Upper lobe of left lung (tissue), 6 donors: ENCODE measurements at regions not wholly inside any gene's neighbourhood (a gene's known extent, or its start where the extent isn't known, plus 50 kb on each side); places are given as distances from the start of the nearest gene placed in this dataset.

Source experiments
- ATAC-seq, 2 donors: fragments of 200-7000 bp; cut with Tn5 transposase; one replicate each; pipeline ENCODE4 v1.9.1; 2022; ENCODE audit warnings: mild to moderate bottlenecking in 2 of 2, moderate library complexity in 2 of 2; ENCODE audit not compliant: low FRiP score in 2 of 2
- DNase-seq, 2 donors: peaks; one replicate each; pipeline ENCODE4 v3.0.0-alpha.2; 2019 to 2020
- H3K27ac ChIP-seq, 4 donors: fragments of 200-600 bp; sonication (generic); one replicate each; pipeline ENCODE4 v1.5.1; 2016 to 2019
- H3K27me3 ChIP-seq, 4 donors: fragments of 200-600 bp; sonication (generic); one replicate each; pipeline ENCODE4 v1.5.1; 2017 to 2019
- H3K36me3 ChIP-seq, 4 donors: fragments of 200-600 bp; sonication (generic); one replicate each; pipeline ENCODE4 v1.5.1; 2016 to 2019
- H3K4me1 ChIP-seq, 4 donors: fragments of 200-600 bp; sonication (generic); one replicate each; pipeline ENCODE4 v1.5.1; 2018 to 2019
- H3K4me3 ChIP-seq, 4 donors: fragments of 200-600 bp; sonication (generic); one replicate each; pipeline ENCODE4 v1.5.1; 2017 to 2019; ENCODE audit warnings: mild to moderate bottlenecking in 2 of 4, moderate library complexity in 1 of 4
- H3K9me3 ChIP-seq, 4 donors: fragments of 200-600 bp; sonication (generic); one replicate each; pipeline ENCODE4 v1.5.1; 2018 to 2019
- CTCF ChIP-seq, 6 experiments: fragments of 450-650 bp in 4 of 6; fragments of 200-600 bp in 2 of 6; sonication (generic) in 2 of 6; IDR thresholded peaks; one replicate each; pipeline ENCODE4 v1.5.1; 2016 to 2019; ENCODE audit warnings: antibody characterized with exemption in 6 of 6
- EP300 ChIP-seq, 4 donors: sonication (generic); formaldehyde crosslinking; IDR thresholded peaks; one replicate each; pipeline ENCODE4 v1.5.1; 2017; ENCODE audit warnings: antibody characterized with exemption in 4 of 4, control low read depth in 2 of 4
- POLR2A ChIP-seq, 4 donors: fragments of 450-650 bp; IDR thresholded peaks; one replicate each; pipeline ENCODE4 v1.5.1; 2016 to 2017; ENCODE audit warnings: antibody characterized with exemption in 4 of 4, mild to moderate bottlenecking in 2 of 4
- POLR2AphosphoS5 ChIP-seq, 2 donors: sonication (generic); formaldehyde crosslinking; IDR thresholded peaks; one replicate each; pipeline ENCODE4 v1.5.1; 2017; ENCODE audit warnings: antibody characterized with exemption in 2 of 2
- WGBS, 2 donors: methylation state at CpG; one replicate each; pipeline ENCODE4 v1.1.5; 2017 to 2018; 5-methylcytosine and 5-hydroxymethylcytosine counted together
- donor health status: DM: no; HTN: no; CAD: no; lungs with moderate emphysema.
- donor health status: DM: no; HTN: yes; CAD: no; lungs with severe emphysema.

- no peak overlapping the region for H3K27ac ChIP-seq
- H3K9me3 ChIP-seq, result no peaks in the 10 kb centered on the region
- no peak for DNase-seq
- 67 to 71% methylated on average over 7 of the region's 7 CpGs for WGBS, 2 donors
- H3K4me3 ChIP-seq, result no peak overlapping the region
- H3K27me3 ChIP-seq, result no peaks in the 10 kb centered on the region
- H3K36me3 ChIP-seq, result no peaks in the 10 kb centered on the region
- no peak for ATAC-seq
- TF ChIP-seq EP300 (IDR thresholded peaks at IDR 0.05) (no peak), POLR2A (IDR thresholded peaks at IDR 0.05) (no peak)
- H3K4me1 ChIP-seq, result no peaks in the 10 kb centered on the region
Measured at GRCh38 chr13:79034341-79034740, 371.7 kb downstream of the RBM26 start.

- WGBS, 2 donors, result 43 to 60% methylated on average over 2 of the region's 2 CpGs
- TF ChIP-seq CTCF (IDR thresholded peaks at IDR 0.05) (no peak), POLR2AphosphoS5 (IDR thresholded peaks at IDR 0.05) (no peak), POLR2A (IDR thresholded peaks at IDR 0.05) (no peak), EP300 (IDR thresholded peaks at IDR 0.05) (no peak)
- Histone ChIP-seq H3K4me3 (no peak overlapping the region), H3K9me3 (no peaks in the 10 kb centered on the region), H3K27ac (no peak overlapping the region), H3K36me3 (no peaks in the 10 kb centered on the region), H3K27me3 (no peaks in the 10 kb centered on the region), H3K4me1 (no peaks in the 10 kb centered on the region)
- ATAC-seq, result no peak
- DNase-seq, result no peak
Measured at GRCh38 chr13:79030513-79030912, 371.6 kb upstream of the OBI1 start.

GRCh38 chr13:79018166-79018565, 359.2 kb upstream of the OBI1 start:
- TF ChIP-seq CTCF (IDR thresholded peaks at IDR 0.05) (no peak), POLR2AphosphoS5 (IDR thresholded peaks at IDR 0.05) (no peak), EP300 (IDR thresholded peaks at IDR 0.05) (no peak), POLR2A (IDR thresholded peaks at IDR 0.05) (no peak)
- Histone ChIP-seq H3K4me1 (no peaks in the 10 kb centered on the region), H3K27me3 (no peaks in the 10 kb centered on the region), H3K36me3 (no peaks in the 10 kb centered on the region), H3K4me3 (no peak overlapping the region), H3K27ac (no peak overlapping the region), H3K9me3 (peaks cover 0 to 19% (median 12%) of the 10 kb centered on the region in 4 donors)
- DNase-seq (no peak), ATAC-seq (no peak)
- 51% methylated on average over 2 of the region's 2 CpGs for WGBS, 2 donors

- Histone ChIP-seq H3K4me1 (no peaks in the 10 kb centered on the region), H3K27ac (no peak overlapping the region), H3K27me3 (no peaks in the 10 kb centered on the region), H3K4me3 (no peak overlapping the region), H3K36me3 (no peaks in the 10 kb centered on the region), H3K9me3 (no peaks in the 10 kb centered on the region)
- no peak for ATAC-seq
- WGBS, 2 donors, result 66 to 84% methylated on average over 2 of the region's 2 CpGs
- no peak for DNase-seq
- TF ChIP-seq EP300 (IDR thresholded peaks at IDR 0.05), result no peak
Measured at GRCh38 chr13:79011179-79011578, 352.2 kb upstream of the OBI1 start.

GRCh38 chr13:79003989-79004898, 345.3 kb upstream of the OBI1 start:
- no peak for TF ChIP-seq EP300 (IDR thresholded peaks at IDR 0.05)
- TF ChIP-seq CTCF (IDR thresholded peaks at IDR 0.05), result no peak
- TF ChIP-seq POLR2AphosphoS5 (IDR thresholded peaks at IDR 0.05), result no peak
- no peak for TF ChIP-seq POLR2A (IDR thresholded peaks at IDR 0.05)

GRCh38 chr13:78999494-78999893, 340.5 kb upstream of the OBI1 start:
- Histone ChIP-seq H3K27me3 (no peaks in the 10 kb centered on the region), H3K4me3 (no peak overlapping the region), H3K9me3 (no peaks in the 10 kb centered on the region), H3K4me1 (no peaks in the 10 kb centered on the region), H3K27ac (no peak overlapping the region), H3K36me3 (no peaks in the 10 kb centered on the region)
- TF ChIP-seq EP300 (IDR thresholded peaks at IDR 0.05), result no peak
- no peak for TF ChIP-seq POLR2AphosphoS5 (IDR thresholded peaks at IDR 0.05)
- WGBS, 2 donors, result 78 to 80% methylated on average over 4 of the region's 4 CpGs
- ATAC-seq, result no peak
- DNase-seq, result no peak

More at GRCh38 chr13:79003989-79004898, 345.3 kb upstream of the OBI1 start:
- Histone ChIP-seq H3K4me3 (no peak overlapping the region), H3K36me3 (no peaks in the 10 kb centered on the region), H3K9me3 (no peaks in the 10 kb centered on the region), H3K4me1 (no peaks in the 10 kb centered on the region), H3K27me3 (no peaks in the 10 kb centered on the region), H3K27ac (no peak overlapping the region)
- DNase-seq, result no peak
- ATAC-seq, result no peak
- 70 to 72% methylated on average over 7 of the region's 7 CpGs for WGBS, 2 donors
